Left hindlimb (tissue), 1 donor: ENCODE measurements at regions not wholly inside any gene's neighbourhood (a gene's known extent, or its start where the extent isn't known, plus 50 kb on each side); places are given as distances from the start of the nearest gene placed in this dataset.

Source experiments
- DNase-seq: peaks from one replicate; pipeline ENCODE4 v3.0.0-alpha.2; 2018

DNA sequence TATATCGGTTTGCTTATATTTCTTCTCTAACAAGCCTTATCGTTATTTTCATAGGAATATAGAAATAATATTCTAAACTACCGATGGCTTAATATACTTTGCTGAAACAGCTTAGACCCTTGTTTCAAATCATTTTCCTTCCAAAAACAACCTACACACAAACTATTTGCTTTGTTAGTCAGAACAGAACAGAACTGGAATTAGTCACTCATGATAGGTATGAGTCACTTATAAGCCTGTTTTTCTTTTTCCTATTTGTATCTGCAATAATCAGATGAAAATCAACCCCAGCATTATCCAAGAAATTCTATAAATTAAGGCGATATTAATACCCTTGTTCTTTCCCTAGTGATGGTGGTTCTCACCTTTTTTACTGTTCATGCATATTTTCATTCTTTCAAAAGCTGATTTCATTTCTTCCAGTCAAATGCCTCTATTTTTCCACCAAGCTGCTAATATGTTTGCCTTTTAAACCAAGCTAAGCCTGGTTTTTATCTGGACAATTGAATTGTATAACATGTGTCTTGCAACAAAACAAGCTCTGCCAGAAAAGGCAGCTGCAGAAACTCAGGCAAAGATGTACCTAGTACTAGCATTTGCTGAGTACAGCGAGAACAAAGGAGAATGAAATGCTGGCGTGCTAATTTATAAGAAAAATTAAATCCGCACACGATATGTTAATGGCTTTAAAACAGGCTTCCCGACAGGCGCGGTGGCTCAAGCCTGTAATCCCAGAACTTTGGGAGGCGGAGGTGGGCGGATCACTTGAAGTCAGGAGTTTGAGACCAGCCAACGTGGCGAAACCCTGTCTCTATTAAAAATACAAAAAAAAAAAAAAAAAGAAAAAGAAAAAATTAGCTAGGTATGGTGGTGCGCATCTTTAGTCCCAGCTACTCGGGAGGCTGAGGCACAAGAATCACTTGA, 1418.2 kb downstream of the AACS start:
- no peak for DNase-seq

DNA sequence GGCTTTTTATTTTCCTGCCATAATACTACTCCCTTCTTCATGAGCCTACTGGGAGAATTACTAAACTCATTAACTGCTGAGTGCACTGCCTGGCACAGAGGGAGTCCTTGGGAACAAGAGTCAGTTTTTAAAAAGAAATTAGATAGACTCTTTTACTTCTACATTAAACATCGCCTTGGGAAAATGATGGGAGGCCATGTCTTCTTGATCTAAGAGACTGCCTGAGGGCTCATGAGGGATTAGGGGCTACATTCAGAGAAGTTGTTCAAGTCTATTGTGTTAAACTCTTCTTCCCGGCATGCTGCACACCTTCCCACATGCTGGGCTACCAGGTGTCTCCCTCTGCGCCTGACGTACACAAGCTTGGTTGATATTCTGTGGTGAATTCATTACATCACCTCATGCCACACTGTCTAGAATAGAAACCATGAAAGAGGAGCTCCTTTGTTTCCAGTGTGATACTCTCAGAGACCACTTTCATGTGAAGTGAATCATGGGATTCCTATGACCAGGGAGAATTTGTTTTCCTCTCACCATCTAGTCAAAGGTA, 1422.3 kb downstream of the AACS start:
- no peak for DNase-seq

DNA sequence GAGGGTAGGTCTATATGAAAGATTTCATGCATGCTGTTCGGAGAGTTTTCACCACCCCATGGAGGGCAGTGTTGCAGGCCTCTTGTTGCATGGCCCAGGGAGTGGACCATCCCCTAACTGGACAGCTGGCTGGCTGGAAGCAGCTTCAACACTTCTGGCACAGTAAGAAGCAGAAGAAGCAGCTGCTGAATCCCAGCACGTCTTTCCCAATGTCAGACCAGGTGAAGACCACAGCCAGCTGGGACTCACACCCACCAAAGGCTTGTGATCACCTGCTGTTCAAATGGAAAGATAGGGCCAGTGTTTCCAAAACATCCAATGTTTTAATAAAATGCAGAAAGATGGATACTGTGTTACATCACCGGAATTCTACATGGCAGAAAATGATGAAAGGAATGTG, 1423.6 kb downstream of the AACS start:
- peak; percentile 26 for DNase-seq

DNA sequence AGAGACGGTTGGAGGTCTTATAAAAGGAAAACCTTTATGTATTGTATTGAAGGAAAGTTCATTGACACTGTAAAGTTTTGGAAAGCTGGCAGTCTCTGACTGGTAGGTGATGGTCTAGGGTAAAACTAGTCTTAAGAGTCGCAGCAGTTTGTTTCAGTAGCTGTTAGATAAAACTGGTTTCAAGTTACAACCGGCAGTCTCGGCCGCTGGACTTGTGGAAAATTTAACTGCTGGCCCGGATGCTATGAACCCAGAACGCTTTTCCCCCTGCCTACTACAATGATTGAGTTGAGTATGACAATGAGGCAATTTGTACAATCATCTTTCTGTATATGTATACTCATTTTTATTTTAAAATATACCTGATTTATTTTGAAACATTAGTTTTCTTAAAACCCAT, 1426.9 kb downstream of the AACS start:
- no peak for DNase-seq

DNA sequence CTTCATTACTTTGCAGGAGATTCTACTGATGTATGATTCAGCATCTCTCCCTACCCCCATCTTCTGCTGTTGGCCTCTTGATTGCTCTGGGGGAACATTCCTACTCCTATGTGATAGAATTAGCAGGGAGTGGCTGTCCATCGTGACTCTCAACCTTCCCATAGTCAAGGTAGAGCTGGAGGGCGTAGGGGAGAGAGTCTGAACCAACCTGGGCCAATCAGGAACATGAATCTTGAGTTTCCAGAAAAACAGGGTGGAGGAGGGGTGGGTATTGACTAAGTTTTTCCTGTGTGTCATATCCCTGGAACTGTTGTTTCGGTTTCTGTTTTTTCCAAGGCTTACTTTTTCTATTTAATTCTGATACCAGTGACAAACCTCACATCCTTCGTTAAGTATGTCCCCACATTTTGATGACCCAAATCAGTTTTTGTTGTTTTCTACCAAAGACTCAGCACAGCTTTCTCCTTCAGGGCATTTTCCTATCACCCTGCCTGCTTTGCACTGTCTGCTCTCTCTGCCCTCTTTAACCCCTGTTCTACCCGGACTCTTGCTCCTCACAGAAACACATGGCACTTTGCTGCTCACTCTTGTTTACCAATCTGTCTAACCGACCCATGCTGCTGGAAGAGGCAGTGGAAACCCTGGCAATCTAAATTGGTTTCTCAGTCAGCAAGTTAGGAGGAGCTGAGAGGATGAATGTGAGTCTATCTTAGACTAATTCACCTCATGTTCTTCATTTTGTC, 1428.3 kb downstream of the AACS start:
- no peak for DNase-seq

DNA sequence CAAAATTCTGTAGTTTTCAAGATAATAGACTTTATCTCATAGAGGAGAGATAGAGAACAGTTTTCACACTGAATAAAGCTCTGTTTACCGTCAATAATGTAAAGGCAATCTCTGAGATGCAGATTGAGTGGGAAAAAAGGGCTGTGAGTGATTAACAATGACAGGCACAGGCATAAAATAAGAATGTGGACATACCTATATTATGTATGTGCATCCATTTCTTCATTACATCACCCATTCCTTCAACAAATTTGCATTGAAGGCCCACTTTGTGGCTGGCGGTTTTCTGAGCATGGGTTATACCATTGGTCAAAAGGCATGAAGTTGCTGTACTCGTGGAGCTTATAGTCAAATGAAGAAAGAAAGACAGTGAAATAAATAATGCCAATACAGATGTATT, 1431.0 kb downstream of the AACS start:
- no peak for DNase-seq

DNA sequence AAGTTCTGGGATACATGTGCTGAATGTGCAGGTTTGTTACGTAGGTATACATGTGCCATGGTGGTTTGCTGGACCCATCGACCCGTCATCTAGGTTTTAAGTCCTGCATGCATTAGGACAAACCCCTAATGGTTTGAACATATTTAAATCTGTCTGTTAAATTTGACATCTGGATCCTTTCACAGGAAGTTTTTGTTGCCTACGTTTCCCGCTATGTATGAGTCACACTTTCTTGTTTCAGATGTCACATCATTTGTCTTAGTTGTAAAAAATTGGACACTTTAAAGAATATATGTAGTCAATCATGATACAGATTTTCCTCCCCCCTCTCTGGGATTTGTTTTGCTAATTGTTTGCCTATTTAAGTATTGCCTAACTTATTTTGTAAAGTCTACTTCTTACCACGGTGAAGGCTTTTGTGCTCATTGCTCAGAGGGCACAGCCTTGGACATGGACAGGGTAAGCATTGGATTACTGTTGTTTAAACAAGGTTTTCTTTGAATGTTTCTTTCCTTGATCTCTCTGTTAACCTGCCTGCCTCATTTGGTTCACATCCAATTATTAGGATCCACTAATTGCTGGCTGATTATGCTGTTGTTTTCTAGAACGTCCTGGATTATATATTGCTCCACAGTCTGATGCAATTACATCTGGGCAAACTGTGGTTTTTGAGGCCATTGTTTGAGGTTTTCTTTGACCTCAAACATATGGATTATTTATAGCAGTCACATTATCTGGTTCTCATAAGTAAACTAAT, 1441.4 kb downstream of the AACS start:
- DNase-seq: no peak

DNA sequence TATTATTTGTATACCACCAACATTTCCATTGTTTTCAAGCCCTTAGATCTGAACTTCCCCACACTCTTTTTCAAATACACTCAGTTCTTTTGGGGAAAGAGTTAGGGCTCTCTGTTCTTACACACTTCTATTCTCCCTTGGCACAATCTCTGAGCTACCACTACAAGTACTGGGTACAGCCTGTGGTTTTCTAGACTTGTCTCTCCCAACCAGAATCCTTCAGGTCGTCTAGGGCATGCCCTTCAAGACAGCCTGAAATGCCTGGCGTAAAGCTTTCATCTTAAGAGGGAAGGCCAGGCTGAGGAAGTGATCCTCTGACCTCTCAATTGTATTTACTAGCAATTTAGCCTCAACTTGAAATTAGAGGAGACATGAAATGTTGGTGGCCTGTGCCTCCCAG, 1442.0 kb downstream of the AACS start:
- no peak for DNase-seq

DNA sequence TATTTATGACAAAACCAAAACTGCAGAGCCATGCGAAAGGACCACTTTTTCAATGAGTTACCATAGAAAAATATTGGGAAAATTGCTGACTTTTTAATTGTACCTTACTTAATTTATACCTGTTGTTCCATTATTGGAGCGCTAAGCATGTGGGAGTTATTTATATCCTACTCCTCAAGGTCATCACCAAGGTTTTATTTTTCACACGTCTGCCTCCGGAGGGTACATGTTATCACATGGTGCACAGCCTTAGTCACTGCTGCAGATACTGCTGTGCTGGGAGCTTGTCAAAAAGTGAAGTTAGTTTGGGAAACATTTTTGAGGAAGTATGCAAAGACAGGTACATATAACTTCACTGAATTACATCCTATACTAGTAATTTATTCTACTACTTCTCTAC, 1444.3 kb downstream of the AACS start:
- no peak for DNase-seq

DNA sequence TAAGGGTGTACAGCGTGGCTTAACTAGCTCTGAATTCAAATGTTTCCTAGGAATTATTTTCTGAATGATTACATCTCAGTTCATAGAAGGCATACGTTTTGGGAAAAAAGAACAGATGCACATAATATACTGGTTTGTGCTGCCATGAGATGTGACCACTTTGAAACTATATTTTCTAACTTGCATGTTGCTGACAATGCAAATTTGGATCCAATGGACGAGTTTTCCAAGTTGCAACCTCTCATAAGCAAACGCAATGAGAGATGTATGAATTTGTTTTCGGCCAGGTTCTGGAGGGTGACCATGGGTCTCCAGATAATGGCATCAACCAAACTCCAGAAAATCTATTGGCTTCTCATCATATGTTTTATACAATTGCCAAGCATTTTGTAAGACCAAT, 1445.4 kb downstream of the AACS start:
- DNase-seq: no peak

DNA sequence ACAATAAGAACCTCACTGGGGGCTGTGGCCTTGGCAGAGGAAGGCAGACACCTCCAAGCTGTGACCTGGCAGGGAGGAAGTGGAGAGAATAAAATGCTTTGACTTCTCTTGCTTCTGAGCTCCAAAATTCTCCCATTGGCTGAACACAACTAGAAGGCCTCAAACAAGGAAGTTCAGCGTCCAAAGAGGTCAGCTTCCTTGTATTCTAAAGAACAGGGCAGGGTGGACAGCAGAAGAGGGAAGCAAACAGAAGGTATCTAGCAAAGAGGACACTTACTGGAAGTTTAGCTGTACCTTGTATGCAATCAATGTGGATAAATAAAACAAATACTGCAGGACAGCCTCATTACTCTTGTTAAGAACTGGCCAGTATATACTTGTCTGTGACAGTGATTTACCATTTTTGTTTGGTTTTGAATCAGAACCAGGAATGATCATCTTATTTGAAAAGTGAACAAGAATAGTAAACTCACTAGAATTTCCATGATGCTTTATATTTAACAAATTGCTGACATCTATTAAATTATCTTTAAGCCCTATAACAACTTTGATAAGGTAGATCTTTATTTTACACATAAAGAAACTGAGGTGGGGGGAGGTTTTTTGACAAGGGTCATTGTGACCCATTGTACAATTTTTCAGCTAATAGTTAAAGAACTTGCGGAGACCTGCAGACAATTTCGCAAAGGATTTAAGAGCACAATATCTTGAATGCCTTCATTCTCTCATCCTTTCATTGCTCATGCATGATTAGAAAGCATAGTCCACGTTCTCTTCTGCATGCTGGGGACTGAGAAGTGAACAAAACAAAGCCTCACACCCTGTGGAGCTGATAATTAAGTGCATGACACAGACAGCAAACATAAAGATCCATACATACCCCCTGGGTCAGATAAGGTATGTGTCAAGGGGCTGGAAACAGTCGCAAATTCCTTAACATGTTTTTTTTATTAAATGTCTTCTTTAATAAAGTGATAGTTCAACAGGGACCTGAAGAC, 1448.0 kb downstream of the AACS start:
- no peak for DNase-seq

DNA sequence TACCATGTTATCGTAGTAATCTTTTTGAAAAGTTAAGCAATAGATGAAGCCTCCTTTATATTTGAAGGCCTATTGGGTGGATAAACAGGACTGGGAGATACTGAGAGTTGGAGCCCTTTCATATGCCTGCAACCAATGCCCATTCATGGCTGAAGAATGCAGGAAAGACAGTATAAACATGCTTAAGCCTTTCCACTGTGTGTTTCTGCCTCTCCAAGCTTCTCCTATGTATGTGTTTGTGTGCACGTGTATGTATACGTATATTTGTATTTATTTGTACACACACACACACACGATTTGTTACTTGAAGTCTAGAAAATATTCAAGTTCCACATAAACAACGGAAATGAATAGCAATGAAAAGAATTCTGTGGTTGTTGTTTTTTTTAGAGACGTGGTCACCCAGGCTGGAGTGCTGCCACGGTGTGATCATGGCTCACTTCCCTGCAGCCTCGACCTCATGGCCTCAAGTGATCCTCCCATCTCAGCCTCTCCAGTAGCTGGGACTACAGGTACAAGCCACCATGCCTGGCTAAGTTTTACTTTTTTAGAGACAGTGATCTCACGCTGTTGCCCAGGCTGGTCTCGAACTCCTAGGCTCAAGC, 1453.5 kb downstream of the AACS start:
- no peak for DNase-seq

DNA sequence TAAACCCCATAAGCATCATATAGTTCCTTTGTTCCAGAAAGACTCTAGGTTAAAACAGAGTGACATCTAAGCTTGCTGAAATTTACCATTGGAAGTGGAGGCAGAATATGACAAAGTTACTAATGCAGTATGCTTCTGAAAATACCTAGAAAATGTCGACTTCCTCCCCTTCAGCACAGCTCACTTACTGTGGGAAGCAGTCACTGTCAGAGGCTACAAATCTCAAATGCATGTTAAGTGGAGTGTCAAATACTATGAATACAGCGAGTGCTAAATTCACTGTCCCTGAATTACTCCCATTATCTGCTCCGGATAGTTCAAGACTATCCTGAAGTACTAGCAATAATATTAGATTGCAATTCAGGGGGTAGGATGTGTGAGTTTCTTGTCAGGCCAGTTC, 1454.6 kb downstream of the AACS start:
- no peak for DNase-seq

DNA sequence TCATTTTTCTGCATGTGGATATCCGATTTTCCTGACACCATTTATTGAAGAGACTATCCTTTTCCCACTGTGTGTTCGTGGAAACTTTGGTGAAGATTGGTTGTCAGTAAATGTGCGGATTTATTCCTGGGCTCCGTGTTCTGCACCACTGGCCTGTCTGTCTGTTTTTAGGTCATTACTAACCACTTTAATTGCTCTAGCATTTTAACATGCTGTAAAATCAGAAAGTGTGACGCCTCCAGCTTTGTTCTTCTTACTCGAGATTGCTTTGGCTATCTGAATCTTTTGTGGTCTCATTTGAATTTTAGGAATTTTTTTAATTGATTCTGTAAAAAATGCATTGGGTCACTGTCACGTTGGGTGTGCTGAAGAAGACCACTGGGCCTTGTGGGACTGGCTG, 1458.7 kb downstream of the AACS start:
- no peak for DNase-seq

DNA sequence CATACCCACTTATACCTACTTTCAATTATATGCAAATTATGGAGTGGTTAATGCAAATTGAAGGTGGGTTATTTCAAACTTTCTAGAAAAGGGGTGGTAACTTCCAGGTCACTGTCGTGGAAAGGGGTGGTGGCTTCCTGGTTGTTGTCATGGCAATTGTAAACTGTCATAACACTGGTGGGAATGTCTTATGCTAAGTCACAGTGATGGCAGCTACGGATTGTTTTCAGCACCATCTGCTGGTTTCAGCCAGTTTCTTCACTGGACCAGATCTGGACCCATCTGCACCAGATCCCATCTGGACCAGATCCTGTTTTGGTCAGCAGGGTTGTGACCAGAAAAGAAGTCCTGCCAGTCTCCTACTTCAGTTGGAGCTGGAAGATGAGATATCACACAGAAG, 1469.3 kb downstream of the AACS start:
- no peak for DNase-seq

DNA sequence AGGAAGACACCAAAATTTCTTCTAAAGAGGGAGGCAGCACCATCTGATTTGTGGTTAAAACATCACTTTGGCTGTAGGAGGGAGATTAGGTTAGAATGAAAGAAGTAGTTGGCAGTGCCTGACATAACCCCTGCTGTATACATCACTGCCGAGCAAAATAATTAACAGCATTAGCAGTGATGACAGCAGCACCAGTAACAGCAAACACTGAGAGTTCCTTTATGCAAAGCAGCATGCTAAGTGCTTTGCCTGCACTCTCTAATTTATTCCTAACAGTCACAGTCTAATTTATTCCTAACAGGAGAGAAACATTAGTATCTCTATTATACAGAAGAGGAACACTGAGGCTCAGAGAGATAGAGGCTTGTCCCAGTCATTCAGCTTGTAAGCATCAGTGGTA, 1469.7 kb downstream of the AACS start:
- no peak for DNase-seq

DNA sequence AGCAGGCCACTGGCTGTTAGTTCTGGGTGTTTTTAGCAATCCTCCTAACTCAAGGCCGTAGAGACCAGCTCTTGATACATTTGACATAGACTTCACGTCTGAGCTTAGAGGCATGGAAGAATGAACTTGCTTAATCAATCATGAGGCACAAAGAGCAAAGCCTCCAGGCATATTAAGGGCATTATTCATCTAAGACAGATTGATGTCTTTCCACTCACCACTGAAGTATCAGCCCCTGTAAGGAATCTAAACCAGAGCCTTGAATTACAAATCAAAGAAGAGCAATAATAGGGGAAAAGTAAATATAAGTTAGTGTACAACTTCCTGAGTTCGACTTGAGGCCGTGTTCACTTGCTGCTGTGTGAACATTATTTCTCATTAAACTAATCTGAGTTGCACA, 1470.7 kb downstream of the AACS start:
- no peak for DNase-seq

DNA sequence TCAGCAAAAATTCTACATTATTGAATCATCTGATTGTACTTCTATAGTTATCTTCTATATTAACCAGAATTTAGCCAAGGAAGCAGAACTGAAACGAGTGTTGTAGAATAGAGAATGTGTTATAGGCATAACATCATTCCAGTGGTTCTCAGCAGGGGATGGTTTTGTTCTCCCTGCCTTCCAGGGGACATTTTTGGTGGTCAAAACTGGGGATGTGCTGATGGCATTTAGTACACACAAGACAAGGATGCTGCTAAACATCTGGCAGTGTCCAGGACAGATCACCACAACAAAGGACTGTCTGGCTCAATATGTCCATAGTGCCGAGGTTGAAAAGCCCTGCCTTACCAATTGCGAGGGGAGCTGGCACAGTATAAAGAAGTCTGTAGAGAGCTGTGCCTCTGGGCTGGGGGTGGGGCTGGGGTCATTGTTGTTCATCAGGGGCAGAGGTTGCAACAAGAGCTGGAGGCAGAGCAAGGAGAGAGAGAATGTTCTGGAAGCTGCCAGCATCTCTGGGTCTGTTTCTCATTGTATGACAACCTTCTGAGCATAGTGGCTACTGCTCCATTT, 1472.8 kb downstream of the AACS start:
- no peak for DNase-seq

DNA sequence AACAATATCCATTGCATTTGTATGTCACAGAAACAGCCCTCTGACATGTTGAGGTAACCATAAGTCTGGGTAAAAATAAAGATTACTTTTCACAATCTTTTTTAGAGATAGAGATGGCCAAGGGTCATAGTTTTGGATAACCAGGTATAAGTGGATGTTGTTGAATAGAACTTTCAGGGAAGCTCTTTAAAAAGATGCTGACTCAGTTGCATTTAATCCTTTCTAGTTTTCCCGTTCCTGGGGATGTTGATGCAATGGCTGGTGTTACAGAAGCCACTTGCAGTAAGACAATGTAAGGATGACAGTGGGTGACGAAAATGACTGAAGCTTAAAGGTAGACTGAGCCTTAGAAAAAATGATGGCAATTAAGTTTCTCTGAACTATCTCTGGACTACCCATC, 1473.7 kb downstream of the AACS start:
- DNase-seq: no peak

DNA sequence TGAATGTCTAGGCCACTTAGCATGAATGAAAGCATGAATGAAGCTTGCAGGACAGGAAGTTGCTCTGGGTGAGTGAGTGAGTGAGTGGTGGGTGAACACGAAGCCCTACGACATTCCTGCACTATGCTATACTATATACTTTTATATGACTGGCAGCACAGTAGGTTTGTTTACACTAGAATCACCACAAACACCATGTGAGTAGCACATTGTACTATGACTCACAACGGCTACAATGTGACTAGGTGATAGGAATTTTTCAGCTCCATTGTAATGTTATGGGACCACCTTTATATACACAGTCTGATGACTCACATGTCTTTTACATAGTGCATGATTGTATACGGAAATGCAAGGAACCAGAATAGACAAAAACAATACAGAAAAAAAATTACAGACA, 1480.2 kb downstream of the AACS start:
- no peak for DNase-seq

DNA sequence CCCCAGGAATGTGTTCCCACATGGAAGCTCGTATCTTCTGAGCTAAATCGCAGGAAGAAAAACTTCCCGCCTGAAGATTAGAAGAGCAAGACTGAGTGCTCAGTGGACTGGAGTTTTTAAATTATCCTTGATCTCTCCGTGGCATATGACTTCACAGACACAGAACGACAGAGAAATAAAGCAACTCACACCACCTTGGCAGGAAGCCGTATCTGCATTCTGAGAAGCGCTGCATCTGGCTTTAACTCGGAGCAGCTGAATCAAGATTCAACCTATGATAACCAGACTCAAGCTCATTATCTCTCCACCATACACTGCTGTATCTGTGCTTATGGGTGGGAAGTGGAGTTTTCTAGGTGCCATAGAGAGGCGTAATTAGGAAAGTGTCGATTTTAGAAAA, 1482.7 kb downstream of the AACS start:
- no peak for DNase-seq
